Muscle layer of duodenum (tissue), 2 donors: ENCODE measurements at regions not wholly inside any gene's neighbourhood (a gene's known extent, or its start where the extent isn't known, plus 50 kb on each side); places are given as distances from the start of the nearest gene placed in this dataset.

Source experiments
- H3K27ac ChIP-seq: one replicate; pipeline ENCODE4 v1.7.0; 2013; ENCODE audit warnings: mild to moderate bottlenecking, low read length
- H3K27me3 ChIP-seq: one replicate; pipeline ENCODE4 v1.7.0; 2013; ENCODE audit warnings: low read depth, mild to moderate bottlenecking, control low read depth, low read length
- H3K36me3 ChIP-seq, 2 donors: one replicate each; pipeline ENCODE4 v1.7.0; 2013; ENCODE audit warnings: low read length in 2 of 2, control low read depth in 1 of 2, mild to moderate bottlenecking in 1 of 2; ENCODE audit not compliant: insufficient read depth in 2 of 2, control insufficient read depth in 1 of 2
- H3K4me1 ChIP-seq, 2 donors: one replicate each; pipeline ENCODE4 v1.7.0; 2013; ENCODE audit warnings: low read length in 2 of 2, mild to moderate bottlenecking in 2 of 2, control low read depth in 1 of 2, moderate library complexity in 1 of 2; ENCODE audit not compliant: insufficient read depth in 2 of 2, control insufficient read depth in 1 of 2
- H3K4me3 ChIP-seq, 2 donors: one replicate each; pipeline ENCODE4 v1.7.0; 2013; ENCODE audit warnings: low read length in 2 of 2, low read depth in 1 of 2, mild to moderate bottlenecking in 1 of 2
- H3K9me3 ChIP-seq, 2 donors: one replicate each; pipeline ENCODE4 v1.7.0; 2013; ENCODE audit warnings: low read length in 2 of 2, control low read depth in 1 of 2, mild to moderate bottlenecking in 1 of 2; ENCODE audit not compliant: control insufficient read depth in 1 of 2
- donor health status: healthy.

DNA sequence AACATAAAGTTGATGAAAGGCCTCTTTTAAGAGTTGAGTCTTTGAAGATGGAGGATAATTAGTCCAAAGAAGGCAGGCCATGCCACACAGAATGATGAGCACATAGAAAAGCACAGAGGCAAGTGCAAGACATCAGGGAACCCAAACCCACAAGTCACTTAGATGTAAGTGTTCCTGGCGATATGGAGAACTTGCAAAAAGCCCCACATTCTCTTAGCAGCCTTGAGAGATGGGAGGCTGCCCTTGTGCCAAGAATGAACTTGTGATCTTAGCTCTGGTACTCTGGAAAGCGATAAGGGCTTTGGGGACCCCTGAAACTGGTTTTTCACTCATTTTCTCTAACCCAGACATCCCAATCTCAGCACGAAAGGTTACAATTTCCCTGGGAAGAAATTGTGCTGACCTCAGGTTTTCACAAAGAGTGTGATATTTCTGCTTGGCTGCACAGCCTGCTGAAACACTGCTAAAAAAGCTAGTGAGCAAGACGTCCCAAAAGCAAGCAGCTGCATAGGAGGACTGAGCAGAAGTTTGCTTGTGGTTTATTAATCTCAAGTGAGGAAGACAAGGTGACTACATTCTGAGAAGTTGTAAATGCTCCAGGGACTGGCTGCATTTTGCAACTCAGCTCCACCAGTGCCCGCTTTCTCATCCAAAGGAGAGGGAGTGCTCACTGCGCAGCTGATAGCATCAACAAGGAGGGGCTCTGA, 496.9 kb upstream of the CAMK1G start:
- no peak overlapping the region for H3K27ac ChIP-seq
- H3K36me3 ChIP-seq = no peaks in the 10 kb centered on the region
- no peaks in the 10 kb centered on the region for H3K27me3 ChIP-seq
- H3K4me3 ChIP-seq = no peak overlapping the region
- H3K4me1 ChIP-seq = no peaks in the 10 kb centered on the region
- peaks cover 0 to 2% of the 10 kb centered on the region in 2 donors for H3K9me3 ChIP-seq

DNA sequence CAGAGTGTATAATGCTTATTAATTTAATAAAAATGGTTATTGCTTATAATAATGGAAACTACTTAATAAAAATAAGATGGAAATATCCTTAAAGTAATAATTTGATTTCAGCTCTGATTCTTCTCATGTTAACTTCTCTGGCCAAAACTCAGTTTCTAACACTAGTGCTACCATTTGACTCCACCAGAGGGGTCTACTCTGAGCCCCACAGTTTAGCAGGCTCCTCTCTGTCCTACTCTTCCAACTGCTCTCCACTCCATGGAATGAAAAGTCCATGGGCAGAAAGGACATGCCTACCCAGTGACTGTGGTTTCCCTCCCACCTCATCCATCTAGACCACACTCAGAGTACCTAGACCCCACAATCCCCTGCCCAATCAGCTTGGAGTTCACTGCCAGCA, 489.1 kb upstream of the CAMK1G start:
- Histone ChIP-seq H3K9me3 (peaks cover 0 to 2% of the 10 kb centered on the region in 2 donors), H3K27ac (no peak overlapping the region), H3K36me3 (no peaks in the 10 kb centered on the region), H3K27me3 (no peaks in the 10 kb centered on the region), H3K4me1 (no peaks in the 10 kb centered on the region), H3K4me3 (no peak overlapping the region)

DNA sequence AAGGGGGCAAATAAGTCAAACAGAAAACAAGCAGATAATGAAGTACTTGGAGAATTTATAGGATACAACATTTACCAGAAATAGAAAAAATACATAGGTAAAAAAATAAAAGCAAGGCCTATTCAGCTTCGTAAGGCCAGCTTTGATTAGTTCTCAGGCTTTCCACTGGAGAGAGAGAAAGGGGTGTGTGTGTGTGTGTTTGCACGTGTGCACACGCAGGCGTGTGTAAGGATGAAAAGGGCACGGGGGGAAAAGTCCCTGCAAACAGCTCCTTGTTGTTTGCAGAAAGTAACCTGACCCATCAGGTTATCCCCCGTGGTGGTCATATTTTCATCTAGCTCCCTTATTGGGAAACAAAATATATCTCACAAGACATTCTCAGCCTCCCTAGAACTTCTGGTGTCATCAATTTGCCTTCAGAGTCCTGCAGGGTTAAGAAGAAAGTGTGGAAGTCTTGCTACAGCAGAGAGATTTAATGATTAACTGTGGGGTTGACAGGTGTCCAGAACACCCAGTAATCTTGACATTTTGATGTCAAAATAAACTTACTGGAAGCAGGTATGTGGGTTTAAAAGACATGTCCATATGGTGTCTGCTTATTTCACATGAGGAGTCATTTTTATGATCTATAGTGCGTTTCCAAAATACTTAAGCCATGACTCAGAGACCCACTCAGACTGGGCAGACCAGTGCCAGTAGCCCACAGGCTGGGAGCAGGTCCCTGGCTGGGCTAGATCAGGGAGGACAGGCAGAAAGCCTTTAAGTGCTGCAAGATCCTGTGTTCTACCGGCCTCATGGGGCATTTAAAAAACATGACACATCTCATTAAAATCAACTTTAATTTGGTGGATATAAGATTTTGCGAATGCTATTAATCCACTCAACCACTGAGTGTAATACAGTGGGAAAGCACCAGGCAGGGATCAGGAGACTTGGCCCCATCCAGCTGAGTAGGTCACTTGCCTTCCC, 487.6 kb upstream of the CAMK1G start:
- Histone ChIP-seq H3K27ac (no peak overlapping the region), H3K4me1 (no peaks in the 10 kb centered on the region), H3K4me3 (no peak overlapping the region), H3K36me3 (no peaks in the 10 kb centered on the region), H3K27me3 (no peaks in the 10 kb centered on the region), H3K9me3 (no peaks in the 10 kb centered on the region)

DNA sequence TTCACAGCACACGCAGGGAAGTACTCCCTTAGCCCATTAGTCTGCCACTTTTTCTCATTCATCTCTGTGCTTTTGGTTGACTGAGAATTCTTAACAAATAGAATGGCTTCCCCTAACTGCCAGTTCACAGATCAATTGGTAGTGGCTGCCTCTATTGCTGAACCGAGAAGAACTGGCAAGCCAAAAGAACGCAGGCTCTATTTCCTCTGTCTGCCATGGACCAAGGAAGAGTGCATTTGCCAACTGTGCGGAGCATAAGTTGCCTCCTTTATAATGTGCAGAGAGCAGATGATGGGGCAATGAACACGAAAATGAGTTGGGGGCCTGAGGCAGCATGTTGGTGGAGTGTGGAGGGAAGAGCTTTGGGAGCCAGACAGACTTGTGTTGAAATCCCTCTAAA, 483.1 kb upstream of the CAMK1G start:
- Histone ChIP-seq H3K27ac (no peak overlapping the region), H3K27me3 (no peaks in the 10 kb centered on the region), H3K9me3 (no peaks in the 10 kb centered on the region), H3K36me3 (no peaks in the 10 kb centered on the region), H3K4me3 (no peak overlapping the region), H3K4me1 (no peaks in the 10 kb centered on the region)

DNA sequence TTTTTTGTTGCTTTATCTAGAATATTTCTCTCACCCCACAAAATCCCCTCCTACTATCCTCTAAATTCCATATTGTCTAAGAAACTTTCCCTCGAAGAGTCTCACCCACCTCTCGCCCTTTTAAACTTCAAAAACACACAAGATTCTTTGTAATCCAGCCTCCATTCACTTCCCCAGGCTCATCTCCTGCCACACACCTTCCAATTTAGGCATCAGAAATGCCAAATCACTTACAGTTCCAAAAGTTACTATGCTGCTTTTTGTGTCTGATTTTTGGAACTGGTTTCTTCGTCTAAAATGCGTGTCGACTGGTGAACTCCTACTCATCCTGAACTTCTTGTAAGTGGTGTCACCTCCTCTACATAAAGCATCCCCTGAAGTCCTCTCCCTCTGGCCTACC, 482.4 kb upstream of the CAMK1G start:
- H3K4me1 ChIP-seq = peaks cover 1 to 6% of the 10 kb centered on the region in 2 donors
- no peaks in the 10 kb centered on the region for H3K27me3 ChIP-seq
- H3K4me3 ChIP-seq = no peak overlapping the region
- H3K27ac ChIP-seq = no peak overlapping the region
- H3K9me3 ChIP-seq = no peaks in the 10 kb centered on the region
- no peaks in the 10 kb centered on the region for H3K36me3 ChIP-seq

DNA sequence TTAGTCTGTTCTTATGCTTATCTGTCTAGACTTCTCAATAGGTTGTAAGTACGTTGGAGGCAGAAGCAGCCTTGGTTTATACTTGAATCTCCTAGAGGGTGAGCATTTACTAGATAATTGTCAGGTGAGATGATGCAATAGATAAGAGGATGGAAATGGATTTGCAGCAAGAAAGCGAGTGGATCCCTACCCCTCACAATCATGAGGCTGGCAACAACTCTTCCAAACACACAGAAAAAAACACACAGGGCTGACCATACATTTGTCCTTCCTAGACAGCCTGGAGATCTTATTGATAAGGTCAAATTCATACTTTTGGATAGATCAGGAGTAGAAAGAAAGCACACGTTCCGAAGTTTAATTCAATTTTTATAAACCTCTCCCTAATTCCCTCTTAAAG, 481.4 kb upstream of the CAMK1G start:
- no peaks in the 10 kb centered on the region for H3K36me3 ChIP-seq
- no peaks in the 10 kb centered on the region for H3K9me3 ChIP-seq
- no peak overlapping the region for H3K27ac ChIP-seq
- H3K4me3 ChIP-seq = no peak overlapping the region
- H3K27me3 ChIP-seq = no peaks in the 10 kb centered on the region
- peaks cover 7 to 11% of the 10 kb centered on the region in 2 donors for H3K4me1 ChIP-seq

DNA sequence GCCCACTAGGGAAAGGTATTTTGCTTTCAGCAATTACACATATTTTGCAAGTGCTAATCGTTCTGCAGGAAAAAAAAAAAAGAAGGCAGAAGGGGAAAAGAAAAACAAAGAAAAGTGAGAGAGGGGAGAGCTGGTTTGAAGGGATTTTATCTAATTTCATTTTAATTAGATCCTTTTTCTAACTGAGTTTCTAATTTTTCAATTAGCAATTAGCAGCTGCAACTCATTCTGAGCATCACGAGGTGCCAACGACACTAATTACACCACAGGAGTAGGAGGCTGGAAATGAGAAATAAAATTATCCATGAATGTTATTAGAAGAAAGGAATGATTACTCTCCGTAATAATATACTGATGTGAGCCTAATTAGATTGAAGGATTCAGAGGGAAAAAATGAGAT, 481.0 kb upstream of the CAMK1G start:
- peaks cover 7 to 11% of the 10 kb centered on the region in 2 donors for H3K4me1 ChIP-seq
- no peak overlapping the region for H3K4me3 ChIP-seq
- H3K27me3 ChIP-seq = no peaks in the 10 kb centered on the region
- H3K27ac ChIP-seq = no peak overlapping the region
- H3K9me3 ChIP-seq = no peaks in the 10 kb centered on the region
- H3K36me3 ChIP-seq = no peaks in the 10 kb centered on the region

DNA sequence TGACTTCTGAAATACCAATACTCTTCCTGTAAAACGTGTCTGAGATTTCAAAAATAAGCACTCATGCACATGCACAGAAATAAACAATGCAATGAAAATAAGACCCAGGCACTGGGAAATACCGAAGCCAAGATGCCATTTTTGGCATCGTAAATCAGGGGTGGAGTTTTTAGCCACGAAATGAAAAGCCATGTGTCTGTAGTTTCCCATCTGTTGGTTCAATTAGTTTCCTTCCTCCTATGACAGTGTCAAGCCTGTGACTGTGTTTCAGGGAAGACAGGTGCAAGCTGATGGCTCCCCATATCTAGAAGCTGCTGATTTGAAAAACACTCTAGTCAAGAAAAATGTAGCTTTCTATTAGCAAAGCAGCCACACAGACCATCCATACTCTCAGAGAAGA, 480.4 kb upstream of the CAMK1G start:
- Histone ChIP-seq H3K27me3 (no peaks in the 10 kb centered on the region), H3K27ac (no peak overlapping the region), H3K36me3 (no peaks in the 10 kb centered on the region), H3K4me1 (peaks cover 7 to 11% of the 10 kb centered on the region in 2 donors), H3K9me3 (no peaks in the 10 kb centered on the region), H3K4me3 (no peak overlapping the region)

DNA sequence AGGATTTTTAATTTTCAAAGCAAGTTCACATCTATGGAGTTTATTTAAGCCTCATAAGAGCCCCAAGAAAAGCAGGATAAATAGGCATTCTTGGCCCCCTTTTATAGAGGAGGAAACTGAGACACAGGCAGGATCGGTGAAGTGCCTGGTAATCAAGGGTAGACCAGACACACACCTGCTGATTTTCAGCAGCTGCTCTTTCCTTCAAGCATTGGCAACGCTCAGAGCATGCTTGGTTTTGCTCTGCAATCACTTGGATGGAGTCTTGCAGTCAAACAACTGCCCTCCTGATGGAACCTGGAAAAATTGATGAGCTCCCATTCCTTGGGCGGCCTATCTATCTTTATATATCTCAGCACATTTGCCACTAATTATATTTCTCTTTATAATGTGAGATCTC, 478.9 kb upstream of the CAMK1G start:
- peaks cover 7 to 11% of the 10 kb centered on the region in 2 donors for H3K4me1 ChIP-seq
- no peak overlapping the region for H3K4me3 ChIP-seq

DNA sequence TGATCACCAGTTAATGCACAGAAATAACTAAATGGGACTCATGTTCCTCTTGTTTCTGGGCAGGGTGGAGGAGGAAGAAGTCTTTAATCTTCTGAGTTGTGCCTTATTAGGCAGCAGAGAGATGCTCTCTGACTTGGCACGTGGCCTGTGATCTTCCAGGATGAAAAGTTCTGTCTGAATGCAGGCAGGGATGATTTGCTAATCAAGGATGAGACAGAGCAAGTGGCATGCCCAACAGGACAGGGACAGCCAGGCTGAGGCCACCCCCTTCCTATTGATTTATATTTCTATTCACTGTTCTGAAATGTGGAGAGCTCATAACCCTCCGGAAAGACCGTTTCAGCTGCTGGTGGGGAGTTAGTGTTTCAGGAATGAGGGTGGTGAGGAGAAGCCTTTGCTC, 477.8 kb upstream of the CAMK1G start:
- Histone ChIP-seq H3K27me3 (no peaks in the 10 kb centered on the region), H3K4me1 (peaks cover 7 to 11% of the 10 kb centered on the region in 2 donors), H3K27ac (no peak overlapping the region), H3K4me3 (no peak overlapping the region), H3K9me3 (no peaks in the 10 kb centered on the region), H3K36me3 (no peaks in the 10 kb centered on the region)

More for the DNA sequence above, 478.9 kb upstream of the CAMK1G start:
- Histone ChIP-seq H3K9me3 (no peaks in the 10 kb centered on the region), H3K27me3 (no peaks in the 10 kb centered on the region), H3K36me3 (no peaks in the 10 kb centered on the region), H3K27ac (no peak overlapping the region)

DNA sequence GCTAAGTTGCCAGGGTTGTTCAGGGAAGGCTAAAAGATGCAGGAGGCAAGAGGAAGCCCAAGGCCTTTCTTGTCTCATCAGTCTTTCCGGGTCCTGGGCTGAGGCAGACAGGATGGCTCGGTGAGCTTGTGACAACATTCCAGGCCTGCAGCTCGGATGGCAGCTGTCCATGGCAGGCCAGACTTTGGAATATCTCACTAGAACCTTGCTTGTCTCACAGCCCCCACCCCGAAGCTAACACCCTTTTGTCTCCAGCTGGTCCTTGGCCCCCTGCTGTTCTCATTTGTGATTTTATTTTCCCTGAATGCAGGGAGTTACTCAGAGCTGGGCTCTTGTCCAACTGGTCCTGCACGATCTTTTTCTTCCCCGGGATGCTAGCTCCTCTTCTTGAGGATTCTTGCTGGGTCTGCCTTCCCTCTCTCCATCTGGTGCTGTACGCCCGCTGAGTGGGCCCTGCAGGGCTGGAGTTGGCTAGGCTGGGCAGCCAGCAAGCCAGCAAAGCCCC, 477.2 kb upstream of the CAMK1G start:
- H3K4me3 ChIP-seq = no peak overlapping the region
- no peaks in the 10 kb centered on the region for H3K9me3 ChIP-seq
- H3K36me3 ChIP-seq = no peaks in the 10 kb centered on the region
- no peaks in the 10 kb centered on the region for H3K27me3 ChIP-seq
- H3K4me1 ChIP-seq = peaks cover 7 to 11% of the 10 kb centered on the region in 2 donors
- no peak overlapping the region for H3K27ac ChIP-seq
